IMR-90 (cell line): ENCODE measurements at regions not wholly inside any gene's neighbourhood (a gene's known extent, or its start where the extent isn't known, plus 50 kb on each side); places are given as distances from the start of the nearest gene placed in this dataset.

Experiments
- ATAC-seq: fragments of 200-7000 bp; cut with Tn5 transposase; 2 replicates; pipeline ENCODE4 v1.9.1; 2020; ENCODE audit warnings: low read depth, mild to moderate bottlenecking, moderate library complexity
- BruUV-seq: library from RNA; stranded (reverse); fragments of 400-500 nt; replicated peaks from 2 replicates; lab custom pipeline; 2021; lab: Mats Ljungman, UMichigan
- CTCF ChIA-PET: fragments of 300-600 bp; formaldehyde crosslinking; extraction: SDS; loops from one replicate; lab custom pipeline; 2021; ENCODE audit warnings: antibody characterized with exemption; lab: Yijun Ruan, JAX
- POLR2A ChIA-PET: fragments of 300-600 bp; sonication (Branson Sonifier 250); formaldehyde crosslinking; loops from one replicate; lab custom pipeline; 2022; ENCODE audit warnings: antibody characterized with exemption; ENCODE audit not compliant: unreplicated experiment; lab: Charles Lee
- DNase-seq: peaks from one replicate; pipeline ENCODE4 v3.0.0; 2013
- H2AFZ ChIP-seq: replicated peaks from 2 replicates; pipeline ENCODE3; 2013; ENCODE audit warnings: low read length, mild to moderate bottlenecking; ENCODE audit not compliant: poor library complexity
- H2AK5ac ChIP-seq: 2 replicates; pipeline ENCODE4 v1.6.1; 2013; ENCODE audit warnings: low read depth, low read length, inconsistent platforms
- H2AK9ac ChIP-seq: replicated peaks from 2 replicates; pipeline ENCODE3; 2013; ENCODE audit warnings: mild to moderate bottlenecking, low read depth, low read length, moderate library complexity; ENCODE audit not compliant: poor library complexity
- H2BK120ac ChIP-seq: 2 replicates; pipeline ENCODE4 v1.6.1; 2013; ENCODE audit warnings: low read depth, low read length, inconsistent platforms
- H2BK15ac ChIP-seq: 3 replicates; pipeline ENCODE4 v1.6.1; 2013; ENCODE audit warnings: low read depth, low read length, inconsistent platforms
- H2BK20ac ChIP-seq: 2 replicates; pipeline ENCODE4 v1.6.1; 2013; ENCODE audit warnings: low read depth, mild to moderate bottlenecking, inconsistent platforms, low read length, moderate library complexity
- H2BK5ac ChIP-seq: 2 replicates; pipeline ENCODE4 v1.6.1; 2013; ENCODE audit warnings: mild to moderate bottlenecking, low read depth, low read length, inconsistent platforms; ENCODE audit not compliant: poor library complexity, severe bottlenecking
- H3K14ac ChIP-seq: replicated peaks from 2 replicates; pipeline ENCODE4 v1.6.1; 2013; ENCODE audit warnings: low read depth, low read length, inconsistent platforms
- H3K18ac ChIP-seq: 2 replicates; pipeline ENCODE4 v1.6.1; 2013; ENCODE audit warnings: low read depth, low read length, control low read depth
- H3K23ac ChIP-seq: 2 replicates; pipeline ENCODE4 v1.6.1; 2013; ENCODE audit warnings: low read depth, low read length, inconsistent platforms
- H3K27ac ChIP-seq: 2 replicates; pipeline ENCODE4 v1.5.1; 2013; ENCODE audit warnings: mild to moderate bottlenecking, control low read depth, low read length; ENCODE audit not compliant: insufficient read depth
- H3K27me3 ChIP-seq: 2 replicates; pipeline ENCODE4 v1.6.1; 2013; ENCODE audit warnings: low read length; ENCODE audit not compliant: control insufficient read depth, insufficient read depth
- H3K36me3 ChIP-seq: 2 replicates; pipeline ENCODE4 v1.6.1; 2013; ENCODE audit warnings: low read length, mixed read lengths; ENCODE audit not compliant: control insufficient read depth, insufficient read depth
- H3K4ac ChIP-seq: 2 replicates; pipeline ENCODE4 v1.6.1; 2013; ENCODE audit warnings: low read depth, low read length, inconsistent platforms
- H3K4me1 ChIP-seq: 2 replicates; pipeline ENCODE4 v1.6.1; 2013; ENCODE audit warnings: low read length, mixed read lengths; ENCODE audit not compliant: control insufficient read depth, insufficient read depth
- H3K4me2 ChIP-seq: 2 replicates; pipeline ENCODE4 v1.6.1; 2013; ENCODE audit warnings: low read depth, mild to moderate bottlenecking, control low read depth, low read length, moderate library complexity
- H3K4me3 ChIP-seq: 2 replicates; pipeline ENCODE4 v1.5.1; 2013; ENCODE audit warnings: low read depth, mild to moderate bottlenecking, control low read depth, low read length, moderate library complexity; ENCODE audit not compliant: insufficient read depth
- H3K56ac ChIP-seq: 2 replicates; pipeline ENCODE4 v1.6.1; 2013; ENCODE audit warnings: low read length, inconsistent platforms; ENCODE audit not compliant: insufficient read depth; ENCODE audit errors: extremely low read depth
- H3K79me1 ChIP-seq, 2 experiments: 2 replicates each; pipeline ENCODE4 v1.6.1; 2013; ENCODE audit warnings: low read length in 2 of 2, inconsistent platforms in 1 of 2, low read depth in 1 of 2
- H3K9ac ChIP-seq: 2 replicates; pipeline ENCODE4 v1.6.1; 2013; ENCODE audit warnings: low read depth, low read length, control low read depth
- H3K9me1 ChIP-seq: 2 replicates; pipeline ENCODE4 v1.6.1; 2013; ENCODE audit warnings: low read length, inconsistent platforms; ENCODE audit not compliant: insufficient read depth
- H3K9me3 ChIP-seq: 2 replicates; pipeline ENCODE4 v1.6.1; 2013; ENCODE audit warnings: low read length; ENCODE audit not compliant: control insufficient read depth, insufficient read depth
- H4K20me1 ChIP-seq: 2 replicates; pipeline ENCODE4 v1.6.1; 2013; ENCODE audit warnings: low read length, inconsistent platforms; ENCODE audit not compliant: insufficient read depth
- H4K5ac ChIP-seq: 2 replicates; pipeline ENCODE4 v1.6.1; 2013; ENCODE audit warnings: mild to moderate bottlenecking, low read depth, low read length, control low read depth
- H4K8ac ChIP-seq, 2 experiments: 2 replicates each; pipeline ENCODE4 v1.6.1; 2013; ENCODE audit warnings: low read depth in 2 of 2, low read length in 2 of 2, control low read depth in 1 of 2, inconsistent platforms in 1 of 2
- H4K91ac ChIP-seq: 2 replicates; pipeline ENCODE4 v1.6.1; 2013; ENCODE audit warnings: low read depth, low read length, inconsistent platforms; ENCODE audit not compliant: insufficient read depth
- CHD1 ChIP-seq: IDR thresholded peaks from 2 replicates; pipeline ENCODE4 v1.6.1; 2012; ENCODE audit warnings: low read depth, low read length, improper control_type of control experiment
- CTCF ChIP-seq: conservative IDR thresholded peaks from 2 replicates; pipeline ENCODE4 v1.5.1; 2012; ENCODE audit warnings: mild to moderate bottlenecking, low read depth, low read length, improper control_type of control experiment
- MAZ ChIP-seq: IDR thresholded peaks from 2 replicates; pipeline ENCODE4 v1.6.1; 2012; ENCODE audit warnings: low read depth, mild to moderate bottlenecking, low read length, improper control_type of control experiment, moderate library complexity, borderline replicate concordance
- MXI1 ChIP-seq: IDR thresholded peaks from 2 replicates; pipeline ENCODE4 v1.6.1; 2012; ENCODE audit warnings: low read depth, mild to moderate bottlenecking, low read length, moderate library complexity, borderline replicate concordance
- NFE2L2 ChIP-seq: fragments of 150-350 bp; IDR thresholded peaks from 2 replicates; pipeline ENCODE4 v1.6.1; 2016; ENCODE audit warnings: low read depth, mild to moderate bottlenecking, low read length
- POLR2A ChIP-seq: IDR thresholded peaks from 2 replicates; pipeline ENCODE4 v1.6.1; 2012; ENCODE audit warnings: mild to moderate bottlenecking, low read depth, low read length
- RAD21 ChIP-seq: IDR thresholded peaks from 2 replicates; pipeline ENCODE4 v1.6.1; 2012; ENCODE audit warnings: low read length, improper control_type of control experiment
- RCOR1 ChIP-seq: IDR thresholded peaks from 2 replicates; pipeline ENCODE4 v1.6.1; 2012; ENCODE audit warnings: mild to moderate bottlenecking, low read length, improper control_type of control experiment; ENCODE audit not compliant: insufficient replicate concordance
- SMC3 ChIP-seq: fragments of 150-350 bp; IDR thresholded peaks from 2 replicates; pipeline ENCODE4 v1.6.1; 2016; ENCODE audit warnings: low read depth, mild to moderate bottlenecking, antibody characterized with exemption, low read length, moderate library complexity
- USF2 ChIP-seq: fragments of 150-350 bp; IDR thresholded peaks from 2 replicates; pipeline ENCODE4 v1.6.1; 2017; ENCODE audit warnings: mild to moderate bottlenecking, antibody characterized with exemption, low read length, low read depth
- WGBS, 2 experiments: methylation state at CpG; one replicate each; pipeline versions ENCODE4 v1.1.5 to v1.1.7; 2013; ENCODE audit warnings: missing lambda C conversion rate in 2 of 2; ENCODE audit not compliant: insufficient read length in 1 of 2; ENCODE audit errors: extremely low coverage in 2 of 2; 5-methylcytosine and 5-hydroxymethylcytosine counted together
- dilution Hi-C: fragments of 300-500 bp; cut with HindIII; formaldehyde crosslinking; loops from one replicate; pipeline ENCODE4 v1.14.3; 2018; ENCODE audit warnings: low sequenced_read_pairs; ENCODE audit not compliant: unreplicated experiment
- in situ Hi-C: fragments of 300-500 bp; cut with MboI; formaldehyde crosslinking; loops from 3 replicates; pipeline ENCODE4 v1.14.3; 2019; ENCODE audit warnings: low sequenced_read_pairs, inconsistent platforms, mixed read lengths
- intact Hi-C: fragments of 100-400 bp; cut with micrococcal nuclease; formaldehyde crosslinking; loops from 2 replicates; pipeline ENCODE4 v1.10.0; 2022
- TF ChIP-seq, protein P1 (sequence below): fragments of 150-350 bp; IDR thresholded peaks from 2 replicates; pipeline ENCODE4 v1.6.1; 2016; ENCODE audit warnings: low read depth, mild to moderate bottlenecking, low read length, moderate library complexity, borderline replicate concordance

GRCh38 chr5:167107684-167108083, 1183.8 kb upstream of the WWC1 start:
- Histone ChIP-seq H2AK5ac (no peak overlapping the region), H3K4me2 (no peak overlapping the region), H2BK20ac (no peak overlapping the region), H3K9me3 (peaks cover 5% of the 10 kb centered on the region), H4K5ac (no peak overlapping the region), H3K4ac (no peak overlapping the region), H2AK9ac (no peak overlapping the region), H3K79me1 (no peaks in the 10 kb centered on the region), H2AFZ (no peak overlapping the region), H4K91ac (no peak overlapping the region), H3K18ac (no peak overlapping the region), H2BK5ac (no peak overlapping the region), H3K4me1 (no peaks in the 10 kb centered on the region), H3K36me3 (no peaks in the 10 kb centered on the region), H3K14ac (no peak overlapping the region), H3K9me1 (no peaks in the 10 kb centered on the region), H4K20me1 (no peaks in the 10 kb centered on the region), H2BK15ac (no peak overlapping the region), H4K8ac (no peak overlapping the region), H3K27me3 (no peaks in the 10 kb centered on the region), H2BK120ac (no peak overlapping the region), H3K9ac (no peak overlapping the region), H3K23ac (no peak overlapping the region), H3K4me3 (no peak overlapping the region), H3K56ac (no peak overlapping the region), H3K27ac (no peak overlapping the region)
- ChIA-PET CTCF (no interaction called here), POLR2A (no interaction called here)
- dilution Hi-C loops: no loop called here
- BruUV-seq: no TSS peak
- DNase-seq (no peak), ATAC-seq (no peak)
- intact Hi-C loops: no loop called here
- in situ Hi-C loops: no loop called here
- TF ChIP-seq CTCF (no peak), MXI1 (no peak), USF2 (no peak), CHD1 (no peak), RAD21 (no peak), POLR2A (no peak), NFE2L2 (no peak), SMC3 (no peak), MAZ (no peak), RCOR1 (no peak)
- TF ChIP-seq, protein P1, sequence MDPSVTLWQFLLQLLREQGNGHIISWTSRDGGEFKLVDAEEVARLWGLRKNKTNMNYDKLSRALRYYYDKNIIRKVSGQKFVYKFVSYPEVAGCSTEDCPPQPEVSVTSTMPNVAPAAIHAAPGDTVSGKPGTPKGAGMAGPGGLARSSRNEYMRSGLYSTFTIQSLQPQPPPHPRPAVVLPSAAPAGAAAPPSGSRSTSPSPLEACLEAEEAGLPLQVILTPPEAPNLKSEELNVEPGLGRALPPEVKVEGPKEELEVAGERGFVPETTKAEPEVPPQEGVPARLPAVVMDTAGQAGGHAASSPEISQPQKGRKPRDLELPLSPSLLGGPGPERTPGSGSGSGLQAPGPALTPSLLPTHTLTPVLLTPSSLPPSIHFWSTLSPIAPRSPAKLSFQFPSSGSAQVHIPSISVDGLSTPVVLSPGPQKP: no peak
- no CpG with 5 or more reads among the region's 4 CpGs for WGBS, 2 experiments
